ENCODE measurements at regions not wholly inside any gene's neighbourhood (a gene's known extent, or its start where the extent isn't known, plus 50 kb on each side); places are given as distances from the start of the nearest gene placed in this dataset.

DNA sequence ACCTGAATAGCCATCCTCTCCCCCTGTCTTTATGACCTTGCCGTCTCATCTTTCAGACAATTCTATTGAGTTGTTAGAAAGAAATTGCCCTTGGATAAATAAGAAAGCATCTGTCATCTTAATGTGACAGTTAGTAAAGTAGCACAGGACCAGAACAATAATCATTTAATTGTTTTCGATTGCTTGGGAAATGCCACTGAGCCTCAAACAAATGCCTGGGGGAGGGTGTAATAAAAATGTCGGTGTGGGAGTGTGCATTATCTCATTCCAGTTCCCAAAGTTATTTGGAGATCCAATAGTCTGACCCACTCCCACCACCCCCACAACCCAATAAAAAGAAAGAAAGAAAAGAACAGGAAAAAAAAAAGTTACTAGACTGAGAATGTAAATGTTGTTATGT, 509.3 kb upstream of the LRRC7 start:
- Histone ChIP-seq H3K79me2 (ENCODE audit: insufficient read depth, low read depth) (no peaks in the 10 kb centered on the region), H3K36me3 (ENCODE audit: insufficient read depth) (no peaks in the 10 kb centered on the region), H4K20me1 (ENCODE audit: insufficient read depth) (no peaks in the 10 kb centered on the region), H3K9ac (no peak overlapping the region), H3K4me3 (IDR thresholded peaks at IDR 0.05; ENCODE audit: insufficient read depth, low read depth, low read length) (no peak overlapping the region), H2AFZ (ENCODE audit: low read depth) (no peak overlapping the region), H3K4me2 (no peak overlapping the region), H3K4me1 (ENCODE audit: low read depth, poor library complexity, severe bottlenecking) (no peaks in the 10 kb centered on the region), H3K27me3 (ENCODE audit: insufficient read depth, low read depth) (no peaks in the 10 kb centered on the region), H3K27ac (no peak overlapping the region)
- TF ChIP-seq, protein P1, sequence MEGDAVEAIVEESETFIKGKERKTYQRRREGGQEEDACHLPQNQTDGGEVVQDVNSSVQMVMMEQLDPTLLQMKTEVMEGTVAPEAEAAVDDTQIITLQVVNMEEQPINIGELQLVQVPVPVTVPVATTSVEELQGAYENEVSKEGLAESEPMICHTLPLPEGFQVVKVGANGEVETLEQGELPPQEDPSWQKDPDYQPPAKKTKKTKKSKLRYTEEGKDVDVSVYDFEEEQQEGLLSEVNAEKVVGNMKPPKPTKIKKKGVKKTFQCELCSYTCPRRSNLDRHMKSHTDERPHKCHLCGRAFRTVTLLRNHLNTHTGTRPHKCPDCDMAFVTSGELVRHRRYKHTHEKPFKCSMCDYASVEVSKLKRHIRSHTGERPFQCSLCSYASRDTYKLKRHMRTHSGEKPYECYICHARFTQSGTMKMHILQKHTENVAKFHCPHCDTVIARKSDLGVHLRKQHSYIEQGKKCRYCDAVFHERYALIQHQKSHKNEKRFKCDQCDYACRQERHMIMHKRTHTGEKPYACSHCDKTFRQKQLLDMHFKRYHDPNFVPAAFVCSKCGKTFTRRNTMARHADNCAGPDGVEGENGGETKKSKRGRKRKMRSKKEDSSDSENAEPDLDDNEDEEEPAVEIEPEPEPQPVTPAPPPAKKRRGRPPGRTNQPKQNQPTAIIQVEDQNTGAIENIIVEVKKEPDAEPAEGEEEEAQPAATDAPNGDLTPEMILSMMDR (conservative IDR thresholded peaks at IDR 0.05; ENCODE audit: low read depth, low read length): no peak

DNA sequence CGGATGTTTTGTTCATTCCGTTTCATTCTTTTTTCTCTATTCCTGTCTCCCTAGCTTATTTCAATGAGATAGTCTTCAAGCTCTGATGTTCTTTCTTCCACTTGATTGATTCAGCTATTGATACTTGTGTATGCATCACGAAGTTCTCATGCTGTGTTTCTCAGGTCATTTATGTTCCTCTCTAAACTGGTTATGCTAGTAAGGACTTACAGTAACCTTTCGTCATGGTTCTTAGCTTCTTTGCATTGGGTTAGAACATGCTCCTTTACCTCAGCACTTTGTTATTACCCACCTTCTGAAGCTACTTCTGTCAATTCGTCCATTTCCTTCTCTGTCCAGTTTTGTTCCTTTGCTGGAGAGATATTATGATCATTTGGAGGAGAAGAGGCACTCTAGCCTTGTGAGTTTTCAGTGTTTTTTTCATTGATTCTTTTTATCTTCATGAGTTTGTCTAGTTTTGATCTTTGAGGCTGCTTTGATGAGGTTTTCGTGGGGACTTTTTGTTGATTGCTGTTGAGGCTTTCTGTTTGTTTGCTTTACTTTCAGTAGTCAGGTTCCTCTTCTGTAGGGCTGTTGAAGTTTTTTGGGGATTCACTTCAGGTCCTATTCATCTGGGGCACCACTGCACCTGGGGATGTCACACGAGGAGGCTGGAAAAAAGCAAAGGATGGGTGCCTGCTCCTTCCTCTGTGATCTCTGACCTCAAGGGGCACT, 496.9 kb upstream of the LRRC7 start:
- Histone ChIP-seq H3K4me2 (no peak overlapping the region), H4K20me1 (ENCODE audit: insufficient read depth) (no peaks in the 10 kb centered on the region), H3K27ac (no peak overlapping the region), H3K9ac (no peak overlapping the region), H3K79me2 (ENCODE audit: insufficient read depth, low read depth) (no peaks in the 10 kb centered on the region), H2AFZ (ENCODE audit: low read depth) (no peak overlapping the region), H3K27me3 (ENCODE audit: insufficient read depth, low read depth) (no peaks in the 10 kb centered on the region), H3K36me3 (ENCODE audit: insufficient read depth) (no peaks in the 10 kb centered on the region), H3K4me1 (ENCODE audit: low read depth, poor library complexity, severe bottlenecking) (no peaks in the 10 kb centered on the region), H3K4me3 (IDR thresholded peaks at IDR 0.05; ENCODE audit: insufficient read depth, low read depth, low read length) (no peak overlapping the region)
- TF ChIP-seq, protein P1 (conservative IDR thresholded peaks at IDR 0.05; ENCODE audit: low read depth, low read length): no peak

DNA sequence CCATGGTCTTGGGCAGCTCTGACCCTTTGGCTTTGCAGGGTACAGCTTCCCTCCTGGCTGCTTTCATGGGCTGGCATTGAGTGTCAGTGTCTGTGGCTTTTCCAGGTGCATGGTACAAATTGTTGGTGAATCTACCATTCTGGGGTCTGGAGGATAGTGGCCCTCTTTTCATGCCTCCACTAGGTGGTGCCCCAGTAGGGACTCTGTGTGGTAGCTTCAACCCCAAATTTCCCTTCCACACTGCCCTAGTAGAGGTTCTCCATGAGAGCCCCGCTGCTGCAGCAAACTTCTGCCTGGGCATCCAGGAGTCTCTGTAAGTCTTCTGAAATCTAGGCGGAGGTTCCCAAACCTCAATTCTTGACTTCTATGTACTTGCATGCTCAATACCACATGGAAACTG, 494.5 kb upstream of the LRRC7 start:
- TF ChIP-seq, protein P1 (conservative IDR thresholded peaks at IDR 0.05; ENCODE audit: low read depth, low read length): no peak
- H3K27ac ChIP-seq: no peak overlapping the region
- H2AFZ ChIP-seq (ENCODE audit: low read depth): no peak overlapping the region
- no peaks in the 10 kb centered on the region for H3K27me3 ChIP-seq (ENCODE audit: insufficient read depth, low read depth)
- no peaks in the 10 kb centered on the region for H4K20me1 ChIP-seq (ENCODE audit: insufficient read depth)
- H3K79me2 ChIP-seq (ENCODE audit: insufficient read depth, low read depth): no peaks in the 10 kb centered on the region
- no peaks in the 10 kb centered on the region for H3K4me1 ChIP-seq (ENCODE audit: low read depth, poor library complexity, severe bottlenecking)
- no peaks in the 10 kb centered on the region for H3K36me3 ChIP-seq (ENCODE audit: insufficient read depth)
- no peak overlapping the region for H3K4me3 ChIP-seq (IDR thresholded peaks at IDR 0.05; ENCODE audit: insufficient read depth, low read depth, low read length)
- H3K9ac ChIP-seq: no peak overlapping the region
- H3K4me2 ChIP-seq: no peak overlapping the region

DNA sequence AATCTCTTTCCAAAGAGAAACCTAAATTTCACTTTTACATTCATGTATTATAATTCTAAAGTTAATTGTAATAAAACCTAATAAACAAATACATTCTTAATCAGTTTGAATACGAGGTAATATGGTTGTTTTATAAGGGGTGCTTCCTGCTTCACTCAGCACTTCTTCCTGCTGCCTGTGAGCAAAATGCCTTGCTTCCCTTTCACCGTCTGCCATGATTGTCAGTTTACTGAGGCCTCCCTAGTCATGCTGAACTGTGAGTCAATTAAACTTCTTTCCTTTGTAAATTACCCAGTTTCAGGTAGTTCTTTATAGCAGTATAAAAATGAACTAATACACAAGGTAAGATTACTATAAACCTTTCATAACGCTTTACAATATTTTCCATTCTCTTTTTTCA, 491.1 kb upstream of the LRRC7 start:
- Histone ChIP-seq H3K4me1 (ENCODE audit: low read depth, poor library complexity, severe bottlenecking) (no peaks in the 10 kb centered on the region), H3K36me3 (ENCODE audit: insufficient read depth) (no peaks in the 10 kb centered on the region), H3K4me3 (IDR thresholded peaks at IDR 0.05; ENCODE audit: insufficient read depth, low read depth, low read length) (no peak overlapping the region), H4K20me1 (ENCODE audit: insufficient read depth) (no peaks in the 10 kb centered on the region), H3K9ac (no peak overlapping the region), H3K79me2 (ENCODE audit: insufficient read depth, low read depth) (no peaks in the 10 kb centered on the region), H3K27ac (no peak overlapping the region), H2AFZ (ENCODE audit: low read depth) (no peak overlapping the region), H3K4me2 (no peak overlapping the region), H3K27me3 (ENCODE audit: insufficient read depth, low read depth) (no peaks in the 10 kb centered on the region)
- TF ChIP-seq, protein P1 (conservative IDR thresholded peaks at IDR 0.05; ENCODE audit: low read depth, low read length): no peak
